ENCODE measurements at regions not wholly inside any gene's neighbourhood (a gene's known extent, or its start where the extent isn't known, plus 50 kb on each side); places are given as distances from the start of the nearest gene placed in this dataset.
"Not testable (repeated sequence)": the region's sequence is repeated elsewhere in the genome, so short reads cannot be mapped to it uniquely, and the experiment has no call there.

GRCh38 chr2:34162231-34162630 is 563.1 kb upstream of the FAM98A start:
- Mint-ChIP-seq H3K4me3 (no peak overlapping the region), H3K9me3 (no peaks in the 10 kb centered on the region), H3K27me3 (ENCODE audit: low read depth) (no peaks in the 10 kb centered on the region), H3K4me1 (ENCODE audit: low read depth) (no peaks in the 10 kb centered on the region), H3K27ac (no peak overlapping the region), H3K36me3 (ENCODE audit: low read depth) (no peaks in the 10 kb centered on the region)
- no peak for DNase-seq
- CTCF ChIA-PET, result no interaction called here
- intact Hi-C loops (cut with micrococcal nuclease), result no loop called here

GRCh38 chr2:34161549-34161948 is 562.5 kb upstream of the FAM98A start:
- no peak for DNase-seq
- H3K27ac Mint-ChIP-seq, result no peak overlapping the region
- H3K9me3 Mint-ChIP-seq, result no peaks in the 10 kb centered on the region
- CTCF ChIA-PET, result no interaction called here
- H3K4me1 Mint-ChIP-seq (ENCODE audit: low read depth), result no peaks in the 10 kb centered on the region
- H3K4me3 Mint-ChIP-seq, result no peak overlapping the region
- H3K27me3 Mint-ChIP-seq (ENCODE audit: low read depth), result no peaks in the 10 kb centered on the region
- intact Hi-C loops (cut with micrococcal nuclease), result no loop called here
- no peaks in the 10 kb centered on the region for H3K36me3 Mint-ChIP-seq (ENCODE audit: low read depth)

- CTCF ChIA-PET, result no interaction called here
- no peaks in the 10 kb centered on the region for H3K27me3 Mint-ChIP-seq (ENCODE audit: low read depth)
- DNase-seq, result no peak
- intact Hi-C loops (cut with micrococcal nuclease), result no loop called here
- H3K9me3 Mint-ChIP-seq, result no peaks in the 10 kb centered on the region
- no peaks in the 10 kb centered on the region for H3K36me3 Mint-ChIP-seq (ENCODE audit: low read depth)
- no peak overlapping the region for H3K4me3 Mint-ChIP-seq
- H3K27ac Mint-ChIP-seq, result no peak overlapping the region
- no peaks in the 10 kb centered on the region for H3K4me1 Mint-ChIP-seq (ENCODE audit: low read depth)
These were observed 560.8 kb upstream of the FAM98A start for GRCh38 chr2:34159901-34160300.

- H3K36me3 Mint-ChIP-seq (ENCODE audit: low read depth), result no peaks in the 10 kb centered on the region
- intact Hi-C loops (cut with micrococcal nuclease), result no loop called here
These were observed 554.4 kb upstream of the FAM98A start for GRCh38 chr2:34153484-34153883.

GRCh38 chr2:34147780-34148179 is 548.7 kb upstream of the FAM98A start:
- Mint-ChIP-seq H3K27me3 (ENCODE audit: low read depth) (peaks cover 2% of the 10 kb centered on the region), H3K36me3 (ENCODE audit: low read depth) (no peaks in the 10 kb centered on the region), H3K4me1 (ENCODE audit: low read depth) (no peaks in the 10 kb centered on the region), H3K27ac (no peak overlapping the region), H3K9me3 (peaks cover 1% of the 10 kb centered on the region), H3K4me3 (no peak overlapping the region)
- CTCF ChIA-PET, result no interaction called here
- intact Hi-C loops (cut with micrococcal nuclease), result no loop called here
- DNase-seq, result no peak

More at GRCh38 chr2:34153484-34153883, 554.4 kb upstream of the FAM98A start:
- CTCF ChIA-PET, result no interaction called here
- Mint-ChIP-seq H3K4me1 (ENCODE audit: low read depth) (no peaks in the 10 kb centered on the region), H3K9me3 (peaks cover 1% of the 10 kb centered on the region), H3K4me3 (no peak overlapping the region), H3K27me3 (ENCODE audit: low read depth) (no peaks in the 10 kb centered on the region), H3K27ac (no peak overlapping the region)
- DNase-seq, result no peak

GRCh38 chr2:34143149-34143548 is 544.0 kb upstream of the FAM98A start:
- no peaks in the 10 kb centered on the region for H3K36me3 Mint-ChIP-seq (ENCODE audit: low read depth)
- no peaks in the 10 kb centered on the region for H3K9me3 Mint-ChIP-seq
- H3K4me1 Mint-ChIP-seq (ENCODE audit: low read depth), result no peaks in the 10 kb centered on the region
- DNase-seq, result no peak
- no peak overlapping the region for H3K4me3 Mint-ChIP-seq
- intact Hi-C loops (cut with micrococcal nuclease), result no loop called here
- H3K27ac Mint-ChIP-seq, result no peak overlapping the region
- CTCF ChIA-PET, result no interaction called here
- H3K27me3 Mint-ChIP-seq (ENCODE audit: low read depth), result peaks cover 2% of the 10 kb centered on the region

- H3K36me3 Mint-ChIP-seq (ENCODE audit: low read depth); H3K4me1 Mint-ChIP-seq (ENCODE audit: low read depth); CTCF ChIA-PET; H3K27ac Mint-ChIP-seq; H3K4me3 Mint-ChIP-seq; H3K27me3 Mint-ChIP-seq (ENCODE audit: low read depth); H3K9me3 Mint-ChIP-seq; DNase-seq; intact Hi-C loops (cut with micrococcal nuclease): not testable (repeated sequence)
These were observed 543.5 kb upstream of the FAM98A start for GRCh38 chr2:34142531-34143008.

- DNase-seq; intact Hi-C loops (cut with micrococcal nuclease); H3K27ac Mint-ChIP-seq; H3K9me3 Mint-ChIP-seq; CTCF ChIA-PET; H3K4me3 Mint-ChIP-seq; H3K36me3 Mint-ChIP-seq (ENCODE audit: low read depth); H3K4me1 Mint-ChIP-seq (ENCODE audit: low read depth); H3K27me3 Mint-ChIP-seq (ENCODE audit: low read depth): not testable (repeated sequence)
These were observed 534.0 kb upstream of the FAM98A start for GRCh38 chr2:34133065-34133464.

- CTCF ChIA-PET, result no interaction called here
- peaks cover 11% of the 10 kb centered on the region for H3K9me3 Mint-ChIP-seq
- intact Hi-C loops (cut with micrococcal nuclease), result no loop called here
- no peaks in the 10 kb centered on the region for H3K4me1 Mint-ChIP-seq (ENCODE audit: low read depth)
- no peak for DNase-seq
- no peaks in the 10 kb centered on the region for H3K27me3 Mint-ChIP-seq (ENCODE audit: low read depth)
- H3K4me3 Mint-ChIP-seq, result no peak overlapping the region
- no peaks in the 10 kb centered on the region for H3K36me3 Mint-ChIP-seq (ENCODE audit: low read depth)
- no peak overlapping the region for H3K27ac Mint-ChIP-seq
These were observed 527.2 kb upstream of the FAM98A start for GRCh38 chr2:34126279-34126678.

- Mint-ChIP-seq H3K27ac (no peak overlapping the region), H3K4me1 (ENCODE audit: low read depth) (no peaks in the 10 kb centered on the region), H3K27me3 (ENCODE audit: low read depth) (peaks cover 8% of the 10 kb centered on the region), H3K9me3 (peaks cover 11% of the 10 kb centered on the region), H3K4me3 (no peak overlapping the region), H3K36me3 (ENCODE audit: low read depth) (no peaks in the 10 kb centered on the region)
- CTCF ChIA-PET, result no interaction called here
- intact Hi-C loops (cut with micrococcal nuclease), result no loop called here
- no peak for DNase-seq
These were observed 525.1 kb upstream of the FAM98A start for GRCh38 chr2:34123996-34124785.

- Mint-ChIP-seq H3K4me1 (ENCODE audit: low read depth) (no peaks in the 10 kb centered on the region), H3K27me3 (ENCODE audit: low read depth) (peaks cover 11% of the 10 kb centered on the region), H3K36me3 (ENCODE audit: low read depth) (no peaks in the 10 kb centered on the region), H3K27ac (no peak overlapping the region), H3K4me3 (no peak overlapping the region), H3K9me3 (peaks cover 7% of the 10 kb centered on the region)
- no peak for DNase-seq
- intact Hi-C loops (cut with micrococcal nuclease), result no loop called here
- CTCF ChIA-PET, result no interaction called here
These were observed 522.0 kb upstream of the FAM98A start for GRCh38 chr2:34121076-34121475.

GRCh38 chr2:34115076-34115475 is 516.0 kb upstream of the FAM98A start:
- no peaks in the 10 kb centered on the region for H3K4me1 Mint-ChIP-seq (ENCODE audit: low read depth)
- no peaks in the 10 kb centered on the region for H3K36me3 Mint-ChIP-seq (ENCODE audit: low read depth)
- DNase-seq, result no peak

GRCh38 chr2:34112161-34112560 is 513.1 kb upstream of the FAM98A start:
- Mint-ChIP-seq H3K4me1 (ENCODE audit: low read depth) (no peaks in the 10 kb centered on the region), H3K27me3 (ENCODE audit: low read depth) (peaks cover 5% of the 10 kb centered on the region), H3K9me3 (no peaks in the 10 kb centered on the region), H3K27ac (no peak overlapping the region), H3K4me3 (no peak overlapping the region), H3K36me3 (ENCODE audit: low read depth) (no peaks in the 10 kb centered on the region)
- CTCF ChIA-PET, result no interaction called here
- no peak for DNase-seq
- intact Hi-C loops (cut with micrococcal nuclease), result no loop called here

More at GRCh38 chr2:34115076-34115475, 516.0 kb upstream of the FAM98A start:
- CTCF ChIA-PET, result no interaction called here
- H3K4me3 Mint-ChIP-seq, result no peak overlapping the region
- intact Hi-C loops (cut with micrococcal nuclease), result no loop called here
- H3K9me3 Mint-ChIP-seq, result no peaks in the 10 kb centered on the region
- H3K27me3 Mint-ChIP-seq (ENCODE audit: low read depth), result peaks cover 9% of the 10 kb centered on the region
- H3K27ac Mint-ChIP-seq, result no peak overlapping the region

Measured in activated naive CD4-positive, alpha-beta T cell treated with anti-CD3 and anti-CD28 coated beads for 36 hours (primary cell).